HCT116 (cell line): ENCODE measurements at regions not wholly inside any gene's neighbourhood (a gene's known extent, or its start where the extent isn't known, plus 50 kb on each side); places are given as distances from the start of the nearest gene placed in this dataset.

Experiments used
- ATAC-seq: fragments of 200-7000 bp; cut with Tn5 transposase; 2 replicates; pipeline ENCODE4 v1.9.1; 2020; ENCODE audit warnings: mild to moderate bottlenecking, moderate library complexity
- BruUV-seq: library from RNA; stranded (reverse); fragments of 400-500 nt; replicated peaks from 2 replicates; lab custom pipeline; 2021; lab: Mats Ljungman, UMichigan
- CTCF ChIA-PET: fragments of 300-600 bp; sonication (Branson Sonifier 250); formaldehyde crosslinking; loops from one replicate; lab custom pipeline; 2021; ENCODE audit warnings: antibody characterized with exemption; lab: Charles Lee
- POLR2A ChIA-PET: fragments of 300-600, 350-600 bp; sonication (Branson Sonifier 250); formaldehyde crosslinking; loops from one replicate; lab custom pipeline; 2021; ENCODE audit warnings: antibody characterized with exemption; lab: Charles Lee
- RAD21 ChIA-PET, 2 experiments: fragments of 300-600 bp; sonication (Branson Sonifier 250); formaldehyde crosslinking; loops; one replicate each; lab custom pipeline; 2023; ENCODE audit warnings: low total read pairs in 2 of 2; ENCODE audit not compliant: uncharacterized antibody in 2 of 2, unreplicated experiment in 2 of 2, low non-redundant PET in 1 of 2; lab: Charles Lee
- DNase-seq: peaks from one replicate; pipeline ENCODE4 v3.0.0-alpha.2; 2010; ENCODE audit warnings: low read depth, low spot score
- H2AFZ ChIP-seq: fragments of 200-600 bp; shearing (Covaris generic), sonication (generic); 2 replicates; pipeline ENCODE4 v1.6.1; 2017; ENCODE audit warnings: low read depth, mixed run types, mixed read lengths, antibody characterized with exemption, low read length; ENCODE audit not compliant: poor library complexity, severe bottlenecking
- H3K27ac ChIP-seq: 2 replicates; pipeline ENCODE4 v1.5.1; 2012; ENCODE audit warnings: low read depth, low read length
- H3K27me3 ChIP-seq: fragments of 200-600 bp; sonication (generic); 2 replicates; pipeline ENCODE4 v1.6.1; 2016; ENCODE audit warnings: mixed run types, low read length, mixed read lengths; ENCODE audit not compliant: insufficient read depth
- H3K36me3 ChIP-seq, 2 experiments: fragments of 200-500 bp in 1 of 2; fragments of 200-600 bp in 1 of 2; sonication (Bioruptor generic) in 1 of 2; sonication (generic) in 1 of 2; 2 replicates each; pipeline versions ENCODE4 v1.5.1 to v1.6.1; 2014 to 2016; ENCODE audit warnings: low read length in 2 of 2, inconsistent platforms in 1 of 2, mixed read lengths in 1 of 2, mixed run types in 1 of 2; ENCODE audit not compliant: insufficient read depth in 2 of 2, control insufficient read depth in 1 of 2
- H3K4me1 ChIP-seq, 2 experiments: fragments of 200-600 bp in 1 of 2; sonication (generic) in 1 of 2; 2 replicates each; pipeline versions ENCODE4 v1.5.1 to v1.6.1; 2012 to 2017; ENCODE audit warnings: low read length in 2 of 2, inconsistent platforms in 1 of 2, mild to moderate bottlenecking in 1 of 2, mixed read lengths in 1 of 2, mixed run types in 1 of 2, moderate library complexity in 1 of 2; ENCODE audit not compliant: insufficient read depth in 2 of 2, control insufficient read depth in 1 of 2
- H3K4me2 ChIP-seq: fragments of 200-600 bp; sonication (generic); 2 replicates; pipeline ENCODE4 v1.6.1; 2017; ENCODE audit warnings: mixed run types, low read length, mixed read lengths
- H3K4me3 ChIP-seq, 2 experiments: fragments of 200-600 bp in 1 of 2; sonication (generic) in 1 of 2; replicated peaks in 1 of 2; 2 replicates each; pipeline ENCODE4 v1.5.1; 2011 to 2016; ENCODE audit warnings: low read length in 2 of 2, control low read depth in 1 of 2, low read depth in 1 of 2, mild to moderate bottlenecking in 1 of 2, mixed read lengths in 1 of 2, mixed run types in 1 of 2
- H3K79me2 ChIP-seq: fragments of 200-600 bp; sonication (generic); 2 replicates; pipeline ENCODE4 v1.6.1; 2017; ENCODE audit warnings: mild to moderate bottlenecking, mixed run types, low read length, moderate library complexity, mixed read lengths; ENCODE audit not compliant: insufficient read depth
- H3K9ac ChIP-seq: fragments of 200-600 bp; sonication (generic); 2 replicates; pipeline ENCODE4 v1.6.1; 2016; ENCODE audit warnings: low read length, mixed read lengths
- H3K9me2 ChIP-seq: fragments of 200-600 bp; sonication (generic), shearing (Covaris generic); 2 replicates; pipeline ENCODE4 v1.6.1; 2017; ENCODE audit warnings: mixed run types, mild to moderate bottlenecking, moderate library complexity; ENCODE audit not compliant: insufficient read depth
- H3K9me3 ChIP-seq, 2 experiments: fragments of 200-500 bp in 1 of 2; fragments of 200-600 bp in 1 of 2; sonication (Bioruptor generic) in 1 of 2; sonication (generic) in 1 of 2; 2 replicates each; pipeline ENCODE4 v1.6.1; 2014 to 2017; ENCODE audit warnings: low read length in 2 of 2, mixed read lengths in 2 of 2, inconsistent platforms in 1 of 2, low read depth in 1 of 2, mild to moderate bottlenecking in 1 of 2, mixed run types in 1 of 2, moderate library complexity in 1 of 2; ENCODE audit not compliant: control insufficient read depth in 1 of 2, insufficient read depth in 1 of 2
- H4K20me1 ChIP-seq: fragments of 200-600 bp; sonication (generic), shearing (Covaris generic); 2 replicates; pipeline ENCODE4 v1.6.1; 2017; ENCODE audit warnings: mixed run types, mild to moderate bottlenecking, moderate library complexity; ENCODE audit not compliant: insufficient read depth
- CBX3 ChIP-seq: IDR thresholded peaks from 2 replicates; pipeline ENCODE4 v1.6.1; 2012; ENCODE audit warnings: low read depth
- CEBPB ChIP-seq: IDR thresholded peaks from 2 replicates; pipeline ENCODE4 v1.6.1; 2012; ENCODE audit warnings: low read depth
- ELF1 ChIP-seq: IDR thresholded peaks from 2 replicates; pipeline ENCODE4 v1.6.1; 2012; ENCODE audit warnings: low read depth, borderline replicate concordance
- FOSL1 ChIP-seq: IDR thresholded peaks from 2 replicates; pipeline ENCODE4 v1.6.1; 2012; ENCODE audit warnings: low read depth
- JUND ChIP-seq: IDR thresholded peaks from 2 replicates; pipeline ENCODE4 v1.6.1; 2012
- POLR2A ChIP-seq: IDR thresholded peaks from 2 replicates; pipeline ENCODE4 v1.7.0; 2011; ENCODE audit warnings: borderline replicate concordance; ENCODE audit not compliant: insufficient read depth, insufficient read length; ENCODE audit errors: extremely low read depth
- SRF ChIP-seq: IDR thresholded peaks from 2 replicates; pipeline ENCODE4 v1.6.1; 2012; ENCODE audit warnings: low read depth
- TCF7L2 ChIP-seq: IDR thresholded peaks from 2 replicates; pipeline ENCODE4 v1.7.0; 2011; ENCODE audit warnings: borderline replicate concordance, inconsistent platforms; ENCODE audit not compliant: insufficient read depth, insufficient read length; ENCODE audit errors: extremely low read depth
- YY1 ChIP-seq: IDR thresholded peaks from 2 replicates; pipeline ENCODE4 v1.6.1; 2011; ENCODE audit warnings: low read length, low read depth, moderate library complexity, mild to moderate bottlenecking; ENCODE audit not compliant: insufficient replicate concordance; ENCODE audit errors: extremely low read depth
- ZFX ChIP-seq: fragments of 450-650 bp; IDR thresholded peaks from 2 replicates; pipeline ENCODE4 v1.6.1; 2017
- intact Hi-C: fragments of 100-400 bp; cut with micrococcal nuclease; formaldehyde crosslinking; loops from 2 replicates; pipeline ENCODE4 v1.10.0; 2022
- TF ChIP-seq, protein P1 (sequence below): IDR thresholded peaks from 2 replicates; pipeline ENCODE4 v1.6.1; 2012
- TF ChIP-seq, protein P2 (sequence below): IDR thresholded peaks from 2 replicates; pipeline ENCODE4 v1.6.1; 2012

DNA sequence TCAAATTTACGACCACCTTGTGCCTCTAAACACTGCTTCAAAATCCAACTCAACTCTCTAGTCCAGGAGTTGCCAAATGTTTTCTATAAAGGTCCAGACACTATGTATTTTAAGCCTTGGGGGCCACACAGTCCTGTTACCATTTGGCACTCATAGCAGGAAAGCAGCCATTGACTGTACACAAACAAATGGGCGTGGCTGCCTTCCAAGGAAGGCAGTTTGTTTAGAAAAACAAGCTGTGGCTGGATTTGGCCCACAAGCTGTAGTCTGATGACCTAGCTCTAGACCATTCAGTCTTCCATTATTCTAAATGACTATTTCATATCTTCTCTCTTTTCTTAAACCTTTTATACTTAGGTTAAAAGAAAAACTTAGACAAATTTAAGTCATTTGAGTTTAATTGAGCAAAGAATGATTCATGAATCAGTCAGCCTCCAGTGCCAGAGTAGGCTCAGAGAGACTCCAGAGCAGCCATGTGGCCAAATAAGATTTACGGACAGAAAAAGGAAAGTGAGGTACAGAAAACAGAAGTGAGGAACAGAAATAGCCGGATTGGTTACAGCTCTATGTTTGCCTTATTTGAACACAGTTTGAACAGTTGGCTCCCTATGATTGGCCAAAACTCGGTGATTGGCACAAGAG is 825.8 kb upstream of the LCORL start:
- POLR2A ChIA-PET: no interaction called here
- H3K4me1 ChIP-seq: no peaks in the 10 kb centered on the region
- CTCF ChIA-PET: no interaction called here

DNA sequence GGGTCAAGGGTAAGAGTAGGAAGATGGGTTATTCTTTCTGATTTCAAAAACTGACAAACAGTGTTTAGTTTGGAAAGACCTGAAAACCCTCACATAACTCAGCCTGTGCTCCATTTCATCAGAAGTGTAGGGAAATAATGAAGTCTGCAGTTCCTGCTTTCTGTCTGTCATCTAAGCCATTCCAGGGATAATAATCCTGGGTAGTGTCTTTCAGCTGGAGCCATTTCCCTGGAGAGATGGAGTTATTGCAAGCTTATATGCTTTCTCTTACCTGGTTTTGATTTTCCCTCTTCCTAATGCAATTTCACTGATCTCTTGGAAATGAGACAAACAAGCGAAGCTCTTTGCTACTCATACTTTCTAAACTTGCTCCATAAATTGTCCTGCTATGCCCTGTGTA is 824.8 kb upstream of the LCORL start:
- Histone ChIP-seq H4K20me1 (no peaks in the 10 kb centered on the region), H3K9me2 (no peaks in the 10 kb centered on the region), H3K4me2 (no peak overlapping the region), H3K36me3 (no peaks in the 10 kb centered on the region), H3K4me3 (no peak overlapping the region), H3K27ac (no peak overlapping the region), H3K9me3 (no peaks in the 10 kb centered on the region), H3K79me2 (no peaks in the 10 kb centered on the region), H2AFZ (no peak overlapping the region), H3K4me1 (no peaks in the 10 kb centered on the region), H3K27me3 (no peaks in the 10 kb centered on the region), H3K9ac (no peak overlapping the region)
- DNase-seq (no peak), ATAC-seq (no peak)
- no peak for TF ChIP-seq SRF
- no peak for TF ChIP-seq POLR2A
- TF ChIP-seq TCF7L2: no peak
- no peak for TF ChIP-seq ELF1
- no peak for TF ChIP-seq YY1
- TF ChIP-seq CBX3: no peak
- no peak for TF ChIP-seq ZFX
- no peak for TF ChIP-seq FOSL1
- TF ChIP-seq, protein P1, sequence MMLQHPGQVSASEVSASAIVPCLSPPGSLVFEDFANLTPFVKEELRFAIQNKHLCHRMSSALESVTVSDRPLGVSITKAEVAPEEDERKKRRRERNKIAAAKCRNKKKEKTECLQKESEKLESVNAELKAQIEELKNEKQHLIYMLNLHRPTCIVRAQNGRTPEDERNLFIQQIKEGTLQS: no peak
- TF ChIP-seq CEBPB: no peak
- ChIA-PET POLR2A (no interaction called here), RAD21 (no interaction called here), CTCF (no interaction called here)
- intact Hi-C loops: no loop called here
- BruUV-seq: no TSS peak

More for the DNA sequence above, 825.8 kb upstream of the LCORL start:
- H3K9me2 ChIP-seq: no peaks in the 10 kb centered on the region
- no peak for ATAC-seq
- intact Hi-C loops: no loop called here
- H2AFZ ChIP-seq: no peak overlapping the region
- H3K9me3 ChIP-seq: no peaks in the 10 kb centered on the region
- no peaks in the 10 kb centered on the region for H3K79me2 ChIP-seq
- H3K36me3 ChIP-seq: no peaks in the 10 kb centered on the region
- no peak overlapping the region for H3K4me3 ChIP-seq
- BruUV-seq: no TSS peak
- no peak overlapping the region for H3K4me2 ChIP-seq
- RAD21 ChIA-PET: no interaction called here
- H3K27ac ChIP-seq: no peak overlapping the region
- TF ChIP-seq FOSL1 (no peak), JUND (no peak), ZFX (no peak)
- TF ChIP-seq, protein P2, sequence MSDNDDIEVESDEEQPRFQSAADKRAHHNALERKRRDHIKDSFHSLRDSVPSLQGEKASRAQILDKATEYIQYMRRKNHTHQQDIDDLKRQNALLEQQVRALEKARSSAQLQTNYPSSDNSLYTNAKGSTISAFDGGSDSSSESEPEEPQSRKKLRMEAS: no peak
- DNase-seq: no peak
- H4K20me1 ChIP-seq: no peaks in the 10 kb centered on the region
- H3K27me3 ChIP-seq: no peaks in the 10 kb centered on the region
- H3K9ac ChIP-seq: no peak overlapping the region
